Stimulated activated CD4-positive, alpha-beta T cell treated with anti-CD3 and anti-CD28 coated beads, Interleukin-12 subunit alpha, Interleukin-12 subunit beta, amount 100 ng/mL, for 48 hours (primary cell): ENCODE measurements at regions not wholly inside any gene's neighbourhood (a gene's known extent, or its start where the extent isn't known, plus 50 kb on each side); places are given as distances from the start of the nearest gene placed in this dataset.
"Not testable (repeated sequence)": the region's sequence is repeated elsewhere in the genome, so short reads cannot be mapped to it uniquely, and the experiment has no call there.

Source experiments
- DNase-seq, 3 donors: peaks; one replicate each; pipeline ENCODE4 v3.0.0-alpha.2; 2020; ENCODE audit warnings: low read depth in 2 of 3, low spot score in 1 of 3

DNA sequence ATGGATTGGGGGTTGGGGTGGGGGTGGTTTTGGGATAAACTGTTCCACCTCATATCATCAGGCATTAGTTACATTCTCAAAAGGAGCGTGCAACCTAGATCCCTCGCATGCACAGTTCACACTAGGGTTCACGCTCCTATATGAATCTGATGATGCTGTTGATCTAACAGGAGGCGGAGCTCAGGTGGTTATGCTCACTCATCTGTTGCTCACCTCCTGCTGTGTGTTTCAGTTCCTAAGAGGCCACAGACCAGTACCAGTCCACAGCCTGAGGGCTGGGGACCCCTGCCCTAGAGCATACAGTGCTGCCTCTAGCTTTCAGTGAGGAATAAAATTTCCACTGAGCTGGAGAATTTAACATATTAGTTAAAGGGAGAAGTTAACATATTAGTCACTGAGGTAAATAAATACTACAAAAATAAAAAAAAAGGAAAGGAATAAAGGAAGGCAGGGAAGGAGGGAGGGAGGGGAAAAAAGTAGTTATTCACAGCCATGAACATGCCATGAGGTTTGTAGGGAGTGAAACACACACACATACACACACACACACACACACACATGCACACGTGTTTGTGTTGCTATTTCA, 612.7 kb upstream of the TBX3 start:
- DNase-seq: no peak

DNA sequence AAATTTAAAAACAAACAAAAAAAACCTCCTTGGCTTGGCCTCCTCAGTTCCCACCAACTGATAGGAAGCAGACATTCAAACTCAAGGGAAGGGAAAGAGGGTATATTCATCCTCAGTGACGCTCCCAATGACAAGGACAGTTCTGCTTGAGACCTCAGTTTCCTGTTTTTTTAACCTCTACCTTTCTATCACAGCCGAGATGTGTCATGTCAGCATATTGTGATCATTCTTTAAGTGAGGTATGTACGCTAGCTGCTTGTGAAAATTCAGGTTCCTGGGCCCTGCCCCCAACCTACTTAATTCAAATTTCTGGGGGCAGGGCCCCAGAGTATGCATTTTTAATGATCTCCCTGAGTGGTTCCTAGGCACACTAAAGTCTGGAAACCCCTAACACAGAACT, 611.9 kb upstream of the TBX3 start:
- no peak for DNase-seq

DNA sequence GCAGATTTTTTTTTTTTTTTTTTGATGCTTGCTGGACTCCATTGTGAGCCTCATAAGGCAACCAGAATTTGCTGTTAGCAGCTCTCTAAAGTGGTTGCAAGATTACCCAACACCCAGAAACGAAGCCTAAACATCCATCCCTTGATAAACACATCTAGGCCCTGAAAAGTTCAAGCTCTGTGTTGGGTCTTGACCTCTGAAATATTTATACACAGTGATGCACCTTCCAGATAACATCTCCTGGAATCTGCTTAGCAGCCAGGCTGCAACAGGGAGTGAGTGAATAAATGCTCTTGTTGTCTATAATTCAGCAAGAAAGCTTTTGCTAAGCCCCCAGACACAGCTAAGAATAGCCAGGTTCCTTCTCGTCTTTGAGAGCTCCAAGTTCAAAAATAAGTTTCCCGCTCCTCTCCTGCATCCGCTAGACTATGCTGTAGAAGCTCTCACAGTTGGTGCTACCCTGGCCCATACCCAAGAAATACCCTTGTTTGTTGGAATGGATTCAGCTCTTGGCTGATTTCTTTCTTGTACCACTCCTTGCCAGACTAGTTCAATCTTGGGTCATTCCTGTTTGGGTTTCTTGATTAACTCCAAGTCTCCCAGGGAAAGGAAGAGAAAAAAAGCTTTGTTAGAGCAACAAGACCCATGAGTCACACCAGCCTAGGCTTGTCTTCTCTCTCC, 610.6 kb upstream of the TBX3 start:
- DNase-seq: no peak

DNA sequence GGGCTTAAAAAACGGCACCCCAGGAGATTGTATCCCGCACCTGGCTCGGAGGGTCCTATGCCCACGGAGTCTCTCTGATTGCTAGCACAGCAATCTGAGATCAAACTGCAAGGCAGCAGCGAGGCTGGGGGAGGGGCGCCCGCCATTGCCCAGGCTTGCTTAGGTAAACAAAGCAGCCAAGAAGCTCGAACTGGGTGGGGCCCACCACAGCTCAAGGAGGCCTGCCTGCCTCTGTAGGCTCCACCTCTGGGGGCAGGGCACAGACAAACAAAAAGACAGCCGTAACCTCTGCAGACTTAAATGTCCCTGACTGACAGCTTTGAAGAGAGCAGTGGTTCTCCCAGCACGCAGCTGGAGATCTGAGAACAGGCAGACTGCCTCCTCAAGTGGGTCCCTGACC, 601.5 kb upstream of the TBX3 start:
- DNase-seq: not testable (repeated sequence)

DNA sequence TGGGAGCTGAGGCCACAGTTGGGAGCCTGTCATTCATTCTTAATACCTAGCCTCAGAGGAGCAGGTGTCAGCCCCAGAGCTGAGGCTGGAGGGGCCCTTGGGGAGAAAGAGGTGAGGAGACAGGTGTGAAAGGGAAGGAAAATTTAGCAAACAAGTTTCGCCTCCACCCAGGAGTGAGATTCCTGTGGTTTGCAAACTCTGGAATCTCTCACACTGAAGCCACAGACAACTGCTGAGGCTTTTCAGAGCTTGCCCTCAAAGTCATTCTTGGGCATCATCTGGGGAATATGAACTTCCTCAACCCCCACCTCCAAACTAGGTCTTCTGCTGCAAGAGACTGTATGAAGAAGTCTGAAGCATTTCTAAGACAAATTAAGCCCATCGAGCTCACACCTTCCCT, 589.5 kb upstream of the TBX3 start:
- DNase-seq: no peak

DNA sequence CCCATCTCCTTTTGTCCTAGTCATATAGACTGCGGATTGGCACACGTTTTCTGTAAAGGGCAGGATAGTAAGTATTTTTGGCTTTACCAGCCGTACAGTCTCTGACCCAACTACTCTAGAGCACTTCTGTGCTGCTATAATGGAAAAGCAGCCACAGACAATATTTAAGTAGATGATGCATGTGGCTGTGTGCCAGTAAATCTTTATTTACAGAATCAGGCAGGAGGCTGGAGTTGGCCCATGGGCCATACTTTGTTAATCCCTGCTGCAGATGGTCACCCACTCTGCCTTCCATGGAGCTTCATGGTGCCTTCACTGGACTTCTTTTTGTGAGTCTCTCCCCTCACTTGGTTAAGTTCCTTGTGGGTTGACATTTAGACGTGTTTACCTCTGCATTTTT, 584.5 kb upstream of the TBX3 start:
- DNase-seq: no peak

DNA sequence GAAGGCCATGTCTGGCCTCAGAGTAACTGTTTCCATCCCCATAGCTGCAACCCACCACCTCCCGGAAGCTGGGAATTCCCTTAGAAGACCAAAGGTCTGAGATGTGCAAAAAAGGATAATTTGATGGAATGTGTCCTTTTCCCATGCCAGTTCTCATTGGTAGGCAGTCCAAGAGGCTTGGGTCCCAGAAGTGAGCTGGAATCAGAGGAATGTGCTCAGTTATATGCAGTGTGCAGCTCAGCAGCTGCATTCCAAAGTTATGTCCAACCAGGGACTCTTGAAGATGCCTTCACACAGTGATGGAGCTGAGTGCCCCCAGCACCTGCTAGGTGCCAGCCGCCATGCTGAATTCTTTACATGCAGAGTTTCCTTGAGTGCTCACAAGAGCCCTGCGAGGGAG, 583.9 kb upstream of the TBX3 start:
- DNase-seq: no peak

DNA sequence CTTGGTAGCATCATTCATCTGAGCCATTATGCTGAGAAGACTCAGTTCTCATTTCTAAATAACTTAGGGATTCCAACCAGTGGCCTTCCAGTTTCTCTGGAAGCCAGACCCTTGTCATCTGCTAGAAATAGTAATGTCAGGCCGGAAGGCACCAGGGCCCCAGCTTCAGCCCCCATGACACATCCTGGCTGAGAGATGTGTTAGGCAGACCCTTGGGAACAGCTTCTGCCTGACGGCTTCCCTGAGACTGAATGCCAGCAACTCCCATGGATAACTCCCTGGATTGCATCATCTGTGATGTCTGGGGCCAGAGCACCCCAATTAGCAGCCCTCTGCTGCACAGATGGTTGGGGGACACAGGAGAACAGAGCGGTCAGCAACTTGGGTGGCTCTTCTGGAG, 583.5 kb upstream of the TBX3 start:
- no peak for DNase-seq

DNA sequence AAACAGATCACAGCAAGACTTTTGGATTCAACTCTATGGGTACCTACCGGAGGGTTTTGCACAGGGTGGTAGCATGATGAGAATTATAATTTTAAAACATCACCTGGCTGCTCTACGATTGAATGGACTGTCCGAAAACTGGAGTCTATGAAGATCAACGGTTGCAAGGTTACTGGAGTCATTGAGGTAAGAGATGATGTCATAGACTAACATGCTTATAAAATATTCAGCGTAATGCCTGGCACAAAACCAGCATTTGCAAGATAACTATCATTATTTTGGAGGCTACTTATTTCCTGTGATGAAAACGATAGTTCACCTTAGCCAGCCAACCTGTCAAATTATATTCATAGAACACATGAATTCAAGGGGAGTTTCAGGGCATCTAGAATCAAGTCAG, 580.6 kb upstream of the TBX3 start:
- no peak for DNase-seq

DNA sequence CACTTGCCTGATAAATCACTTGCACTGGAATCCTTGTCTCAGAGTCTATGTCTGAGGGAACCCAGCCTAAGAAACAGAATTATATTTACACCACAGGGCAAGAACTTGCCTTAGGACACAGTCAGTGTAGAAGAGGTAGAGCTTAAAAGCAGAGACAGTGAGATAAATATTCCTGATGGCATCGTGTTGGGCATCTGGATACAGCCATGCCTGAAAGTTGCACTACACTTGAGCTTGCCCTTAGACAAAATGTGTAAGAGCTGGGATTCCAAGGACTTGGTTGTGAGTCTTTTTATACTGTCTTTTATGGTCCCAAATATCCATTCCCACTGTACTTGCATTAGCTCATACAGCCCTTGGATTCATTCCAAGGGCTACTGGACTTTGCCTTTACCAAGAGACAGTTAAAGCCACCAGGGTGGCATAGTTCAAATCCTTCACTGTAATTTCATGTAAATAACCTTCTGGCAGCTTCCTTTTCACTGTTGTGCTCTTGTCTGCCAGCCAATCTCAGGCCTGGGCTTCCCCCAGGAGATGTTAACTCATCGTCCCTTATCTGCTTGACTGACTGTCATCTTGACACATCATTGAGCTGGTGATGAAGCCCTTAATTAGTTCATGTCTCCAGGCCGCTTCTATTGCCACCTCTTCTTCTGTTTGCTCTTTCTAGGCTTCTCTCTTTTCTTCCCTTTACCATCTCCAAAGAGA, 577.9 kb upstream of the TBX3 start:
- DNase-seq: no peak

DNA sequence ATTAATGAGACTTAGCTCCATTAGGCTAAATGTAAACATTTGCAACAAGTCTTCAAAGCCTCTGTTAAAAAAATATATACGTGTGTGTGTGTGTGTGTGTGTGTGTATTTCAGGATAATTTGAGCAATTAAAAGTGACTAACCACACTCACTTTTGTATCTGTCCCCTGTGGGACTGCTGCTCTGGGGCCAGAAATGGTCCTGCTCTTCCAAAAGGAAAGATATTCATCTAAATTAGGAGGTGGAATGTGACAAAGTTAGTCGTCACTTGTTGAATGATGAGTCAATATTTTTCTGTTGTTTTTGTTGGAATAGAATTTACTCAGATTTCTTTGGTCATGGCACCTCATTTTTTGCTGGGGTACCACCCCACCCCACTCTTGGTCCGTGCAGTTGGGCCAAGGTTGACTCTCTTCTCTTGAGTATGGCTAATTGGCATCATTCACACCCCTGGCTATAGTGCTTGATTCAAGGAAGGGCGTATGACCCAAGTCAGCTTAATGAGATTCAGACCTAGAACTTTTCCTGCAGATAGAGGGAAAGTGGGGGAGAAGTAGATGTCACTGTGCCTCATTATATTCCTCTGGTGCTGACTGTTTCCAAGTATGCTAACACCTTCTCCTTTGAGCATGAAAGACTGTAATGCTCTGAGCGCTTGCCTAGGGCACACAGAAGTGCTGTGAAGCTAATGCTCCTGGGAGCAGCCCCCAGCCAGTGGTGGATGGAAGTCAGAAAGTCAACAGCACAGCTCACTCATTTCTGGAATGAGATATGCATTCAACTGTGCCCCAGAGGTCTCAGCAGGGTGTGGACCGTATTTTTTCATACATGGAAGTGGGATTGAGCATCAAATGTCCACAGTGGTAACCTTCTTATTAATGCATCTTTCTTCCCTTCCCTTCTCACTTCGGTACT, 577.0 kb upstream of the TBX3 start:
- DNase-seq: no peak

DNA sequence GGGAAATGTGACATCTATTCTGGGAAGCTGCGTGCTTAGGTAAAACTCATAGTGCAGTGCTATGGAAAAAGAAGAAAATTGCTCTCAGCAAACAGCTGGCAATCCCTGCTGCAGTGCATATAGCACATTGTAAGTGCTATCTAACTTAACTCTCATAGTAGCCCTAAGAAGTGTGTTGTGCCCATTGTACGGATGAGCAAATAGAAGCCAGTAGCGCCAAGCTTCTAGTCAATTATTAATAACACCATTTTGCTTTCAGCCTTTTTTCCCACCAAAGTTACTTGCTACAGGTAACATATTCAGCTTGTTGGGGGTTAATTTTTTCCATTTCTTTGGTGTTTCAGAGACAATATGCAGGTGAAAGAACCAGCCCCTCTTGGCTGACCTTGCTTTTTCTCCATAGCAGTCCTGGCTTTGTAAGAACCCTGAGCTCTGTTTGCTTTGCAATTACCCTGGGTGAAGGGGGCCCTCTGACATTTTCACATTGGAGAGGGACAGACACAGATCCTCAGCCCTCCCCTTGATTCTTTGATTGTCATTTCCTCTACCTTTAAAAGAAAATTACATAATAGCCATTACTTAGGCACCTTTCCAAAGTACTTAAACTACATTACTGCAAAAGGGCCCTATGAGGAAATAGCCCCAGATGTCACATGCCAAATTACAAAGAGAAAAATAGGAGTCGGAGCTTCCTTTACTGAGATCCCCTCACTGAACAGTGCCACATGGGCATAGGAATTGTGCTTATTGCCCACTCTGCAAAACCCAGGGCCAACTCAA, 576.2 kb upstream of the TBX3 start:
- DNase-seq: no peak

DNA sequence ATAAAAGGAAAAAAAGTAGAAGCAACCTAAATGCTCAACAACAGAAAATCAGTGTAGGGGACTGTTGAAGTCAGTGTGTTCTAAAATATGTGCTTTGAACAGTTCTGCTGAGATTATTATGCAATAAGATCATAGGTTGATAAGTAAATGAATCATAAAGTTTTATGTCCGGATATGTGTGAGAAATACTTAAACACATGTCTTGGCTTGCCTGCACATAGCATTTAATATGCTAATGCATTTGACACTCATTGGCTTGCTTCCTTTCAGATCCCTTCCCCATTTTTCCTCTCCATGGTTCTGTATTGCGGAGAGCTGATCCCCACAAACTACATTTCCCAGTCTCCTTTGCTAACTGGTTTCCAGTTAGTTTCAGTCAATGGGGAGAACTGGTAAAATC, 573.8 kb upstream of the TBX3 start:
- DNase-seq: no peak

DNA sequence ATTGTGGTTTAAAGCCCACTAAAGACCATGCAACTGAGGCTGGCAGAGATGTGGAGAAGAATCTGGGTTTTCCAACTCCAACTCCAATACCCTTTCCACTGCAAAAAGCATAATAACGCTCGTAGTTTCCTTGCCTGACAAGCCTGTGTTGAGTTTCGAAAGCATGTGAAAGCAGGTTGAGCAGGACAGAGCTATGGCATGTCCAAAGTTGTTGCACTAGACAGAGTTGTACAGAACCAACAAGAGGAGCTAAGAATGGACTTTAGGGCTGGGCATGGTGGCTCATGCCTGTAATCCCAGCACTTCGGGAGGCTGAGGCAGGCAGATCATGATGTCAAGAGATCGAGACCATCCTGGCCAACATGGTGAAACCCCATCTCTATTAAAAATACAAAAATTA, 572.0 kb upstream of the TBX3 start:
- no peak for DNase-seq

DNA sequence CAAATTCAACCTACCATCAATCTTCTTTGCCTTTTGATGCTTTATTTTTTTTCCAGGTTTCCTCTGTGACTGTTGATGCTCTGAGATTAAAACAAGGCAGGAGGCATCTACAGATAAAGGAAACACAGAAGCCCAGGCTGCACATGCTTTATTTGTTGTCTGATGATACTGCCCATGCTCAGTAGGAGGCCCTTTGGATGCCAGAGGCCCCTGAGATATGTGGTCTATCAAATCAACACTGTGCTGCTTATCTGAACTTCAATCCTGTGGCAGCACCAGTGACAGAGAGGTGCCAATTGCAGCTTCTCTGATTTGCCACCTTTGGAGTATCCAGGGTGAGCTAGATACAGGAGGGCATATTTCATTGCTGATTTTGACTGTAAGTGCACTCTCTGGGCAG, 571.3 kb upstream of the TBX3 start:
- DNase-seq: no peak

DNA sequence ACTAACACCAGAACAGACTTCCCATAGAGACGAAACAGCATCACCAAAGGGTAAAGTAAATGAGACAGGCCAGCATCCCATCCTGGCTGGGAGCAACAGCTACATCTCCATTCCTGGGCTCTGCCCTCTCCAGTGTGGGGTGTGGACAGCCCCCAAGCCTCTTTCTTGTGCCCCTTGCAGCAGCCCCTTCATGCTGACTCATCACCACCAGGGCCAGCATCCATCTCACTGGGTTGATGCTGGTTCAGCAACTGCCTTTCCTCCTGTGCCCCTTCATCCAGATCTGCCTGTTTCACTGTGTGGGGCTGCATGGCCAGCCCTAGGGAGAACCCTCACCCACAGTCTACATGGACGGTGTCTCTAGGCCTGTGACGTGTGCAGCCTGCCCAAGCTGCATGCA, 569.1 kb upstream of the TBX3 start:
- no peak for DNase-seq

DNA sequence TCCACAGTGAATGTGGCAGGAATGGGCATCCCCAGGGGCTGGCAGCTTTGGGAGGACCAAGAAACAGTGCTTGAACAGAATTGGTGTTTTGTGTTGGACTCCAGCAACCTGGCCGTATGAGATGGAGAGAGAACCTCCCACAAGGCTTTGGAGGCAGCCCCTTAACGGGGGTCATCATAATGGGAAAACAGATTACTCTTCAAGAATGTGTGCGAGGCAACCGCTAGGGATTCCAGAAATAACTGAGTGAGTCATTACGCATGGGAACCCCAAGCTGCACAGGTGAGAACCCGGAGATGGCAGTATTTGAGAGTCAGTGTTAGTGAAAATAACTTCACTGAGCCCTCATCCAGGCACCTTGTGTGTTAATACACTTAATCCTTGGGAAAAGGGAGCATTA, 567.8 kb upstream of the TBX3 start:
- DNase-seq: no peak

DNA sequence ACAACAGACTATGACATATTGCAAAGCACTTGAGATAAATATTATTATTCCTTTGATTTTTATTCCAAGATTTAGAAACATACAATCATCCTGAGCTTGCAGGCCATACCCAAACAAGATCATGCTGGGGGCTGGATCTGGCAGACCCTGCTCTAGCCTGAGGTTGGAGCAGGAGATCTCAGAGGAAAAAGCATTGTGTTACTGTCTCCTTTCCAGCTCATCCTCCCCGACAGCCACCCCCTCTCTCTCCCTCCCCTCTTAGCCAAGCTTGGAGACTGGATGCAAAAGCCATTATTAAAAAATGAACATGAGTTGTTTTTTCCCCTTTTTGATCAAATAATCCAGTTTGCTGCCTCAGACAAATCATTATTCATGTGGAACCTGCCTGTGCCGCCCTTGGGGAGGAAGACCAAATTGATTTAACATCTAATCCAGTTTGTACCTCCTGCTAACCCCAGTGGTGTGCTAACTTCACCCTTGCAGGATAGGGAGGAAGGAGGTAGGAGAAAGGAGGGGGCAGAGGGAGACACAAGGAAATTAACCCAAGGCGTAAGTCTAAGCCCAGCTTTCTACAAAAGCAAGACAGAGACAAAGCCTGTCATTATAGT, 565.8 kb upstream of the TBX3 start:
- DNase-seq: no peak

DNA sequence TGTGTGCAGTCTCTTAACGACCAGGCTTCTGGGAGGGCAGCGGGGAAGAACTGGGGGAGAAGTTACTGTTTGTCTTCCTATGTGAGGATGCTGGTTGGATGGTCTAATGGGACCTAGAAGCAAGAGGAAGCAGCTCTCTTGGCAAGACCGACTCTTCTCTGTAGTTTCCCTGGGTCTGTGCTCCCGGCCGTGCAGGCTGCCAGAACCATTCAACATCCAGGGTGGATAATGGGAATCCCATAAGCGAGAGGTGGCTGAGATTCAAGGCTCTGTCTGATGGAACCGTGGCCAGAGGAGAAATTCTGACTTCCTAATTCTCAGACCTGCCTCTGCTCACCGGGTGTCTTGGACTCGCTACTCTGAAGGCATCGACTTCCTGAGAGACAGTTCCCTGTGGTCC, 561.0 kb upstream of the TBX3 start:
- DNase-seq: no peak

DNA sequence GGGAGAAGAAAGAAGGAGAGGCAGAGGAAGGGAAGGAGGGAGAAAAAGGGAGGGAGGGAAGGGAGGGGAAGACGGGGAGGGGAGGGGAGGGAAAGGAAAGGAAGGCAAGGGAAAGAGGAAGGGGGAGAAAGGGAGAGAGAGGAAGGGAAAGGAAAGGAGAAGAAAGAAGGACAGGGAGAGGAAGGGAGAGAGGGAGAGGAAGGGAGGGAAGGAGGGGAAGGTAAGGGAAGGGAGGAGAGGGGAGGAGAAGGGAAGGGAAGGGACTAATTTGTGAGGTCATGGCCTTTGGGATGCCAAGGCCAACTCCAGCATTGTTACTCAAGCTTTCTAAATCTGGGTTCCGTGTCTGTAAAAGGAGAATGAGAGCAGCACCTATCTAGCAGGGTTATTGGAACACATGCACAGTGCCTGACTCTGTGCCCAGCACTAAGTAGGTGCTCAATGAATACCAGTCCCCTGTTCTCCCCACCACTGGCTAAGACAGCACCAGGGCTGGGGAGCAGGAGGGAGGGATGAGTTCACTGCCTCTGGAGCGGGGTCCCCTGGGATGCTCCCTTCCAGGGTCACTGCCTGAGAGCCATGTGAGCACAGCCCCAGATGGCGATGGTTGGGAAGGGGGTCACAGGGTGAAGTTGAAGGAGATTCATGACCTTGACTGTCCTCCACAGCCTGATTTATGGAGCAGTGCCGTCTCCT, 560.1 kb upstream of the TBX3 start:
- DNase-seq: no peak
